ENCODE measurements at regions not wholly inside any gene's neighbourhood (a gene's known extent, or its start where the extent isn't known, plus 50 kb on each side); places are given as distances from the start of the nearest gene placed in this dataset.

DNA sequence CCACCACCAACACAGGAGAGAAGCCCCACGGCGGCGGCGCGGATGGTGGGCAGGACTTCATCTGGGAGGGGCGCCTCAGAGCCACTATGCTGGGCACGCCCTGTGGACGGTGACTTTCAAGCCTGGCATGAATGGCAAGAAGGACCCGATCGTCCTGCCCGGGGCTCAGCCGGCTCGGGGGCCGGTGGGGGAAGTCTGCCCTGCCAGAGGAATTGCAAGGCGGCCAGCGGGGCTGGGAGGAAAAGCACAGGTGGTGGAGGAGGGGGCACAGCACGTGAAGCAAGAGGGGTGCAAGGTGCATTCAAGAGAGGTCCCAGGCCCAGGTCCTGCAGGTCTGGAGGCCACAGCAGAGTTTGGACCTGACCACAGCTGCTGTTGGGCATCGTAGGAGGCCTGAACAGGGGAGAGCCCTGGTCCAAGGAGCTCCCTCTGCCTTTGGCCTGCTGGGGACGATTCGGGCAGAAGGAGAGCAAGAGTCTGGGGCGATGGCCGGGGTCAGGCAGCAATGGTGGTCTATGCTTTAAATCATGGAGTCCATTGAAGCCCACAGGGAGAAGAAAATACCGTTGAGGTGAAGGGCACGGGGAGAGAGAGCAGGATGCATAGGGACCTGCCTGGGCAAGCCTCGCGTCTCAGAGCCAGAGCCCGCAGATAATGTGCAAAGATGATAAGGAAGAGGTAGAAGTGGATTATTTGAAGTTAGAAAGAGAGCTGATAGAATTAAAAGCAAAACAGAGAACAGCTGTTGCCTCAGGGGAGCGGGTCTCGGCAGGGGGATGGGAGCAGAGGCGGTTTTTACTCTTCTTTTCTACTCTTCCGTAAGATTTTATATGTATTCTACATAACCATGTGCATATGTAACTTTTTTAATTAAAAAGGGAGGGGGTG, 82.6 kb upstream of the SHISAL1 start:
- no peak for TF ChIP-seq POLR2A (IDR thresholded peaks at IDR 0.05; ENCODE audit: low read depth, low read length)
- no peak for TF ChIP-seq POLR2AphosphoS5 (IDR thresholded peaks at IDR 0.05; ENCODE audit: low read depth, low read length)

Measured in GM12892 (cell line).